GM21447 (cell line): ENCODE measurements at regions not wholly inside any gene's neighbourhood (a gene's known extent, or its start where the extent isn't known, plus 50 kb on each side); places are given as distances from the start of the nearest gene placed in this dataset.
A peak's percentile ranks its signal among the peaks of the same experiment; 100 is the strongest.
"Not testable (repeated sequence)": the region's sequence is repeated elsewhere in the genome, so short reads cannot be mapped to it uniquely, and the experiment has no call there.

ENCODE experiments used
- ATAC-seq: cut with Tn5 transposase; IDR thresholded peaks from one replicate; pipeline ENCODE4 v1.9.1; 2021; ENCODE audit not compliant: unreplicated experiment

DNA sequence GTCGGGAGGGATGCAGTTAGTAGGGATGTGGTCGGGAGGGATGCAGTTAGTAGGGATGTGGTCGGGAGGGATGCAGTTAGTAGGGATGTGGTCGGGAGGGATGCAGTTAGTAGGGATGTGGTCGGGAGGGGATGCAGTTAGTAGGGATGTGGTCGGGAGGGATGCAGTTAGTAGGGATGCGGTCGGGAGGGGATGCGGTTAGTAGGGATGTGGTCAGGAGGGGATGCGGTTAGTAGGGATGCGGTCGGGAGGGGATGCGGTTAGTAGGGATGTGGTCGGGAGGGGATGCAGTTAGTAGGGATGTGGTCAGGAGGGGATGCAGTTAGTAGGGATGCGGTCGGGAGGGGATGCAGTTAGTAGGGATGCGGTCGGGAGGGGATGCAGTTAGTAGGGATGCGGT lies 96.2 kb downstream of the BDH1 start:
- ATAC-seq, result not testable (repeated sequence)

DNA sequence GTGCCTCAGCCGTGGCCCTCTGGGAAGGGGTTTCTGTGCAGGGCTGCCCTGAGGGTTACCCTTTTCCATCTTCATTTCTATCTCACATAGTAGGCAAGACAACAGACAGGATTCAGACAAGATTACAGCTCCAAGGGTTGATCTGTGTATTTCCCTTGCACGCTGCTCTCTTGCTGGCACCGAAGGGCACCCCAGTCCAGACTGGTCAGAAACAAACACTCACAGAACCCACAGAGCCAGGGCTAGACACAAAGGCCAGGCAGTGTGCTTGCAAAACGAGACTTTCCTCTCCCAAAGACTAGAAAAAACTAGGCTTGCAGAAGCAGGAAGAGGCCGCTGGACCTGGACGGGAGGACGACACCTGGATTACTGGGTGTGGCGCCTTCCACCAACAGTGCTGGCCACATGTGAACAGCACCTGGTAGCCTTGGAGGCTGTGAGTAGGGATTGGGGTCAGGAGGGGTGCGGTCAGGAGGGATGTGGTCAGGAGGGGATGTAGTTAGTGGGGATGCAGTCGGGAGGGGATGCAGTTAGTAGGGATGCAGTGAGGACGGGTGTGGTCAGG lies 96.8 kb downstream of the BDH1 start:
- no peak for ATAC-seq

DNA sequence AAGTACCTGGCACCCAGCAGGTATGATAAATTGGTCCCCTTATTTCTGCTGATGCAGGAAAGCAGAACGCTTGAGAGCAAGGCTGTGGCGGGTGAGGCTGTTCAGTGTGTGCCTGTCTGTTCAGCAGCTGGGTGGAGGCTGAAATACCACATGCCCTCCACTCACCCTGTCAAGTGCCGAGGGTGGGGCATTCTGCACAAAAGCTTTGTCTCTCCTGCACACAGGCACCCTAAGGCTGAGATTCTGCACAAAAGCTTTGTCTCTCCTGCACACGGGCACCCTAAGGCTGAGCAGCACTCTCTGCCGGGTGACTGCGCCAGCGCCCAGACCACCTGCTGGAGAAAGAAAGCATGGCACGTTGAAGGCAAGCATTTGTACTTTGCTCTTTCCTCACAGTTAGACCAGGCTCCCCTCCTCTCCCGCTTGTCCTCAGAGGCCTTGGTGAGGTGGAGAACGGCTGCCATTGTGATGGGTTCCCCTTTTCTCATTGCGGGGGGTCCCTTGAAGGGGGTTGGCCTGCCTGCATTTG lies 97.5 kb downstream of the BDH1 start:
- no peak for ATAC-seq

DNA sequence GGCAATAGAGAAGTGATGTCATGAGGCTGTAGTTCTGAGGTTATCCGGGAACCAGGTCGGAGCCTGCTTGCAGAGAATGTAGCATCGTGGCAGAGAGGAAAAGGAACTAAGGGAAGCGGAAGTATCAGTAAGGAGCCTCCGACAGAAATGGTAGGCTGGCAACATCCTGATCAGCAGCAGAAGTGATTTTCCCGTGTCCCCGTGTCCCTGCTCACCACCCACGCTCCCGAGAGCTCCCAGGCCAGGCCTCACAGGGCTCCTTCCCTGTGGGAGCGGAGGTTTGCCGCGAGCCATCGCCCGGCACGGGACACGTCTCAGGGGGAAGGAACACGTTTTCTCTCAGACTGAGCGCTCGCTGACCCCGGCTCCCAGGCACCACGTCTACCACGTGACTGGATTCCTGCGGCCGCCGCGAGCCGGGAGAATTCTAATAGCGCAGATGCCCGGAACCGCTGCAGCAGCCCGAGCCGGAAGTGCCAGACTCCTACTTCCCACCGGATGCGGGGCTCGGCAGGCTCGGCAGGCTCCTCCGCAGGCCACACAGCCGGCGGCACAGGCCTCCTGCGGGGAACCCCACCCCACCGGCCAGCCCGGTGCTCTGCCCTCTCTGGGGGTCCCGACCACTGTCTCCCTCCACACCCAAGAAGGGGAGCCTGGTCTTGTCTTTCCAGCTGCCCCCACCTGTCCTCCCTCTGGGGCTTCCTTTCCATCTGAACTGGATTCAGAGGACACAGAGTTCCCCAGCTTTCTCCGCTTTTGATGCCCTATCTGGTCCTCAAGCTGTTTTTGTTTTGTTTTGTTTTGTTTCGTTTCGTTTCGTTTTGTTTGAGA lies 99.3 kb downstream of the BDH1 start:
- peak; percentile 68 for ATAC-seq

DNA sequence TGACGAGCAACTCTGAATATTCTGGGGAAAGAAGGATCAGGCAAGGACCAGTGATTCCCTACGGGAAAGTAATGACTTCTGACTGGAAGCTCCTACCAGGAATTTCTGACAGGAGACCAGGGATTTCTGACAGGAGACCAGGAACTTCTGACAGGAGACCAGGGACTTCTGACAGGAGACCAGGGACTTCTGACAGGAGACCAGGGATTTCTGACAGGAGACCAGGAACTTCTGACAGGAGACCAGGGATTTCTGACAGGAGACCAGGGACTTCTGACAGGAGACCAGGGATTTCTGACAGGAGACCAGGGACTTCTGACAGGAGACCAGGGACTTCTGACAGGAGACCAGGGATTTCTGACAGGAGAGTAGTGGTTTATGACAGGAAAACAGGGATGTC lies 100.9 kb downstream of the BDH1 start:
- ATAC-seq, result not testable (repeated sequence)

DNA sequence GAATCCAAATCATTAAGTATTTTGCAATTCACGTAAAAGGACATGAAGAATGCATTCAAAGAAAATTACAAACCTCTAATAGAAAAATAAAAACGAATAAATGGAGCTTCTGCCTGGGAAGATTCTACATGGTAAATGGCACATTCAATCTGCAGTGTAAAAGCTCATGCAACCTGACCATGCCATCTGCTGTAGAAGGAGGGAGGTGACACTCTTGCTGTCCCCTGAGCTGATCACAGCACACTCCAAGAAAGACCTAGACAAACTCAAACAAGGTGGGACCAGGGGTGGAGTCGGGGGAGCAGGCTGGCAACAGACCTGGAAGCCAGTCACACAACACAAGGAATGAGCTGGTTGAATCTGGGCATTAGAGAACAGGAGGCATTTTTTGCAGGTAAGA lies 101.8 kb downstream of the BDH1 start:
- ATAC-seq, result no peak

DNA sequence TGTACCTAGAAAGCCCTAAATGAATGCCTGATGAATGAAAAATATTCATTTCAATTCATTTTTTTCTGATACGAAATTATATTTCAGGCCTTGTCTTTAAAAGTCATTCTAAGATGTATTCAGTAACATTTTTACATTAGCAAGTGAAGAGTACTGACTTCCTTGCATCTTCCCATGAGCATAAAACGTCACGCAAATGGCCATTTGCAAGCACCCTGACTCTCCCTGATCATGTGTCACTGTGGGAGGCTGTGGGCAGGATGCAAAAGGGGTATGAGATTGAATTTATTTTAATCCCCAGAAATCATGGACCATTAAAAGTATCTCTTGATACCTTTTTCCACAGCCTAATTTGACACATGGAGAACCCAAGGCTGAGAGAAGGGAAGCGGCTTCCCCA lies 105.0 kb downstream of the BDH1 start:
- ATAC-seq, result no peak

DNA sequence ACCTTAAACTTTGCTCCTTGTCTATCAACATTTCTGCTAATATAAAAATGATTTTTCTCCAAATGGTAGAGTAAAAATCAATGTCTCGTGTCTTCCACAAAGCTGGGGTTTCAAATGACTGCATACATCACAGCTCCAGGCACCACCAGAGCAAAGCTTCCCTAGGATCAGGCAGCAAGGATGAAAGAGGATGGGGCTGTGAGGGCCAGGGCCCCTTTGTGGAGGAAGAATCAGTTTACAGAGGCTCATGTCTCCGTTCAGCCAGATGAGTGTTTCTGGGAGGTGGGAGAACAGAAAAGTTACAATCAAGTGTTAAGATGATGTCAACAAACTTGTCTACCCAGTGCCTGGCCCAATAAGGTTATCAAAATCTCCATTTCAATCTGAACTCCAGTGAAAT lies 105.5 kb downstream of the BDH1 start:
- ATAC-seq, result no peak

DNA sequence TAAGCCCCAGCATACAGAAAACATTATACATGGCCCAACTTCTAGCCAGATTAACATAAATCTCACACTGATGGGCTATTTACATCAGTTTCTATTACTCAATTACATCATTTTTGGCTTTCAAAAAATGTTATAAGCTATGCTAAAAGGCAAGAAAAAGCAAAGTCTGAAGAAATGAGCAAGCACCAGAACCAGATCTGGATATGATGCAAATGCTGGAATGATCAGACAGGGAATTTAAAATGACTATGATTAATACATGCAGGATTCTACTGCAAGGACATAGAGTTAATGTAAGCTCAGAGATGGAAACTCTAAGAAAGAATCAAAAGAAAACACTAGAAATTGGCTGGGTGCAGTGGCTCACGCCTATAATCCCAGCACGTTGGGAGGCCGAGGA lies 106.6 kb downstream of the BDH1 start:
- ATAC-seq, result not testable (repeated sequence)

DNA sequence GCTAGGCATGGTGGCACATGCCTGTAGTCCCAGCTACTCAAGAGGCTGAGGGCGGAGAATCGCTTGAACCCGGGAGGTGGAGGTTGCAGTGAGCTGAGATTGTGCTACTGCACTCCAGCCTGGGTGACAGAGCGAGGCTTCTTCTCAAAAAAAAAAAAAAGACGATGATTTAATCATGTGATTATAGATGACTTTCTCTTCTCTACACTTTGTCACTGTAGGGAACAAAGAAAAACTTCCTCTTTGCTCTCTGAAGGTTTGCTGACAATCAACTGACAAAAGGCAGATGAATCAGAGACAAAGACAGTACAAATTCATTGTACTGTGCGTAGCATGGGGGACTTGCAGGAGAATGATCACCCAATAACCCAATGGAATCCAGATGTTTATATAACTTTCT lies 108.0 kb downstream of the BDH1 start:
- not testable (repeated sequence) for ATAC-seq

DNA sequence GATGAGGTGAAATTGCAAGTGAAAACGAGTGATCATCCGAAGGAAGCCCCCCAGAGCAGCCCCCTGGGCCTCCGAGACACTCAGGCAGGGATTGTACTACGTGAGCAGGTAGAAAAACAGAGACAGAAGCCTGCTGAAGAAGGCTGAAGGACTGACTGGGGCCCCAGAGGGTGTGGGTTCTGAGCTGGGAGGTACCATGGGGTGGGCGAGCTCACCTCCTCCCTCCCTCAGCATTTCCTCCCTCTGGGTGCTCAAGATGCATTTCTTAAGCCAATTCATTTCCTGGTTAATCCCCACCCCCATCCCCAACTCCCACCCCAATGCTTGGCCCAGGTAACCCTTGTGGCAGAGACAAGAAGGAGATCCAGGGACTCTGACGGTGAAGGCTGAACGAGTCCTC lies 108.7 kb downstream of the BDH1 start:
- no peak for ATAC-seq

DNA sequence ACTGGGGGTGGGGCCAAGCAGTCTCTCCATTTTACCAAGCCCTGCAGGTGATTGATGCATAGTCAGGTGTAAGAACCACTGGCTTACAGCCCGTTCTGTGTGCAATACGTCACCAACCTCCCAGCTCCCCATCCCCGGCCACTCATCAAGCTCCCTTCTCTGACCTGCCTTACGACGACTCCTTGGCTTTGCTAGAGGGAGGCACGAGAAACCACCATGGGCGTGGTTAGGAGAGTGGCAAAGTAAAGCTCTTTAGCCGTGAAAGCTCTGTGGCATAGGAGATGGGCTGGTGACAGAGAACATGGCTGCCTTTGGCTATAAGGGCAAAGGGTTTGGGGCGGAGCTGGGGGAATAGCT lies 109.1 kb downstream of the BDH1 start:
- ATAC-seq, result no peak

DNA sequence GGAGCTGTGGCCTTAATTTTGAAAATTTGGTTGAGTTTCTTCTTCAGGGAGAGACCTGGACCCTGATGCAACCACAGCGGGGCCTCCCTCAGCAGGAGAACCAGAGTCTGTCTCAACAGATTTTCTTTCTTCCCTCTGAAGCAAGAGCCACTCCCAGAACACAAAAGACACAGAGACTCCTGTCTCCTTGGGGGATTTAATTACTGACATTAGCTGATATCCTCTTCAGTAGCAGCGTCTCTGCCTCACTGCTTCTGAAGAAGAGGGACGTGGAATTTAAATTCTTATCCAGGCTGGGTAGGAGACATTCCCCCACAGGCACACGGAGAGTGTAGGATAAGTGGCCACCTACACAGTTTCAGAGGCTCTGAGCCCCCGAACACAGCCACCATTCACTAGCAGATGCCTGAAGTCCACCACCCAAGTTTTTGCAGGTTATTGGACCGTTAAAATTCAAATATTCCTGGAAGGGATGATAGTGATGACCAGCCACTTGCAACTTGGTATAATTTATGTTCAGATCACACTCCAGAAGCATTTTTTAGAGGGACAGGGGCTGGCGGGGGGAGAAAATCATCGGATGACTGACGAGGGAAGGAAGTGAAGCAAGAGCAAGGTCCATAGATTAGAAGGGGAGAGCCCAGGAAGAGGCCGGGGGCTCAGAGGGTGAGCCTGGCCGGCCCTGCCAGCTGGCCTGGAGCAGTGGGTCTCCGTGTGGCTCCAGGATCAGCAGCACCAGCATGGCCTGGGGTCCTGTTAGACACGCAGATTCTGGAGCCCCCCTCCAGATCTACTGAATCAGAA lies 109.7 kb downstream of the BDH1 start:
- no peak for ATAC-seq

DNA sequence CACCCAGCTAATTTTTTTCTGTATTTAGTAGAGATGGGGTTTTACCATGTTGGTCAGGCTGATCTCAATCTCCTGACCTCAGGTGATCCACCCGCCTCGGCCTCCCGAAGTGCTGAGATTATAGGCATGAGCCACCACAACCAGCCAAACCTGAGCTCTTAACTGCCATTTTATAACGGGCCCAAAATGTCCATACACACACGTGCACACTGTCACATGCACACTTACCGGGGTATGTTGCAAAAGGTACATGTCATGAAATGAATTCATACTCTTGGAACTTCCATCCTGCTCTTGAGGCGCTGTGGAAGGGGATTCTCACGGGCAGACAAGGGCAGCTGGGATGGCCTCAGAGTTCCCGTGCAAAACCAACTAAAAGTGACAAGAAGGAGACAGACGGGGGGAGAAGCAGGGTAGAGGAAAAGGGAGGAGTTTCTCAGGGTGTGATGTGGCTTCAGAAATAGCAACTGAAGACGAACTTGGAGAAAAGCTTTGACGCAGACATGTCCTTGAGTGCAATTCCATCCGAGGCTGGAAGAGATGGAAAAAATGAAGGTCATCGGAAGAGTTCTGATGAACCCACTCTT lies 110.9 kb downstream of the BDH1 start:
- no peak for ATAC-seq

DNA sequence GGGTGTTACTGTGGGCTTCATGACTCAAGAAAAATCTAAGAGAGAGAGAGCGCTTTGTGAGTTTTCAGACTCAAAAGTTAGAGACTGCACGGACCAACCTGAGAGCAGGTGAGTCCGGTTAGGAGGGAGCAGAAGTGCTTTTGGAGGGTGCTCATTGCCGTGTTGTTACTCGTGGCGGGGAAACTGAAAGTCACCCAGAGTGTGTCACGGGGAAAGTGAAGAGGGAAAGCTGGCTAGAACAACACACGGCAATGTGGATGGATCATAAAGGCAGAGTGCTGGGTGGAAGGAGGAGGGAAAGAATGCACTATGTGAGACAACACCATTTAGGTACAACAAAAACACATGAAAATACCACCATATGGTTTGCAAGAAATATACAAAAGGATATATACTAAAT lies 112.3 kb downstream of the BDH1 start:
- no peak for ATAC-seq

DNA sequence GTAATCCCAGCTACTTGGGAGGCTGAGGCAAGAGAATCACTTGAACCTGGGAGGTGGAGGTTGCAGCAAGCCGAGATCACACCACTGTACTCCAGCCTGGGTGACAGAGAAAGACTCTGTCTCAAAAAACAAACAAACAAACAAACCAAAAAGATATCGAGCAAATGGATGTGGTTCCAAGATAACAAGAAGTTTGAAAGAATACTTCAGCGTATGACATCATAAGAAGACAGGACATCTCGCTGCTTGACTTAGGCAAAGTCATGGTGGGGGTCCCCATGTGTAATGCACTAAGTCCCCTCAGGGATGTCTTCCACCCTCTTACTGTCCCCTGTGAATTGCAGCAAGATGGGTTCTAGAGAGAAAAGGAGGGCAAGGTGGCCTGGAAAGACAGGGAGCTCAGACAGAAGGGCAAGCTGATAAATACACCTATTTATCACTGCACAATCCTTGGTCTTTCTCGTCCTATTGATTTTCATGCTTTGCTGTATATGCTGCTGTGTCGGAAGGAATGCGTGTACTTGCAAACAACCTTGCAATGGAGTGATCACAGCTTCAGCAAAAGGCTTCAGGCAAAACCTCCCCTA lies 115.0 kb downstream of the BDH1 start:
- no peak for ATAC-seq

DNA sequence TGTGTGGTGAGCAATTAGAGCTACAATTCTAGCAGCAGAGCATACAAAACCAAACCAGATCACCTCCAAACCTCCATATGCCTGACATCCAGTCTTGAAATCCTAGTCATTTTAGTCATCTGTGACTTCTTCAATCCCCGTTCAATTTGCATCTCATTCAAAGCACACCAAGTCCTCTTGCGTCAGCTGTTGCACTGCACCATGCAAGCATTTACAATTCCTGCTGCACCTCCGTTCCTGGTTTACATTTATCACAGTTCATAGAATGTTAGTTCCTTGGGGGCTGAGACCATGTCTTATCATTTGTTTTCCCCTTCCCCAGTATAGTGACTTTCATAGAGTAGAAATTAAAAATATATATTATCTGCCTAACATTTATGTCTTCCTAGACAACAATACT lies 116.9 kb downstream of the BDH1 start:
- no peak for ATAC-seq

DNA sequence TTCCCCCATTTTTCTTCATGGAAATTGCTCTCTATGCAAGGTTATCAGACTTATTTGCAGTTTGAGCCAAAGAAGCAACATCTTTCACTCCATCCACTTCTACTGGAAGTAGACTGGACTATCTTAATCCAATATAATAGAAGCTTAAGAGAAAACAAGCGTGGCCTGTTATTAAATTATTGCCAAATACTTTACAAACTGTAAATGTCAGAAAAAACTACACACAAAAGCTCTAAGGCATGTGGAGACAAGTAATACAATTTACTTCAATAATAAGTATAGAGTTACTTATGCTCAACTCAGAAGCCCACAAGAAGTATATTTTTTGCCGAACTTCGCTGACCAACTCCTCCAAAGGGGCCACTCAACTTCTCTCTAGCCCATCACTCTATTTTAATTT lies 120.3 kb downstream of the BDH1 start:
- no peak for ATAC-seq

DNA sequence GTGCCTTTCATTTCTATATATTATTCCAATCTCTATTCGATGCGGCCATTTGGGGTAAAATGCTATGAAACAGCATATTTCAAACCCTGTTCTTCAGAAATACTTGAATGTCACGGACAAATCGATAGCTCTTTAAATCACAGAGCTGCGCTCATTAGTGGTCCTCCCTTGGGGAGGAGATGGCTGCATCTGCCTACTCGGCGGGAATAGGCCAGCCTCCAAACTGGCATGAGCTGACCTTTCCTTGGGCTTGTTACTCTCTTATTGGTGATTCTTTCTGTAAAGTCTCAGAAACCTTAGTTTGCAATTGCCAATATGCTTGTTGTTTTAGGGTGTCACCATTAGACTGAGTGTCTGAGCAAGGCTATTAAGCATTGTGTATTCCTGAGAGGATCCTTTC lies 120.9 kb downstream of the BDH1 start:
- ATAC-seq, result no peak

DNA sequence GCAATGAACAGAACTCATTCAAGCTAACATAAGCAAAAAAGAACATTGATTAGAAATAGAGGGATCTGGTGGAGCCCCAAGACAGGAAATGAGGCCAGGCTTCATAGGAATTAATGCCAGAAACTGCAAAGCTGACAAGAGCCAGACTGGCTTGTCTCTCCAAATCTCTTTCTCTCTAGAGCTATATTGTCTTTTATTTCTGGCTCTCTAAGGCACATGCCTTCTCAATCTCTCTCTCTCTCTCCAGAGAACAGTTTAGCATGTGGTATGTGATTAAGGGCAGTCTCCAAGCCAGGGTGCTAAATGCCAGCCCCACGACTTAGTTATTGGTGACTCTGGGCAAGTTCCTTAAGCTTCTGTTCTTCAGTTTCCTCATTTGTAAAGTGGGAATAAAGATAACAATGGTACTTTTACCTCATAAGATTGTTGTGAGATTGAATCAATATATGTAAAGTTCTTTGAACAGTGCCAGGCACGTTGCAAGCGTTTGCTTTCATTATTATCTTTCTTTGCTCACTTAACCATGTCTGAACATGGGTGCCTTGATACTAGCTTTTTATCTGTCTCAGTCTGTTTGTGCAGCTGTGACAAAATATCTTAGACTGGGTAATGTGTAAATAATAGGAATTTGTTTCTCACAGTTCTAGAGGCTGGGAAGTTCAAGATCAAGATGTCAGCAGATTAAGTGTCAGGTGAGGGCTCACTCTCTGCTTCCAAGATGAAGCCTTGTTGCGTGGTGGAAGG lies 123.2 kb downstream of the BDH1 start:
- no peak for ATAC-seq
